Astrocyte (in vitro differentiated cells and primary cell): ENCODE measurements at regions not wholly inside any gene's neighbourhood (a gene's known extent, or its start where the extent isn't known, plus 50 kb on each side); places are given as distances from the start of the nearest gene placed in this dataset.

Source experiments
- DNase-seq: peaks from one replicate; pipeline ENCODE4 v3.0.0-alpha.2; 2010; ENCODE audit warnings: low read depth
- FAIRE-seq: peaks from 2 replicates; lab custom pipeline; 2011; peaks lifted over from hg19 to GRCh38; lab: Jason Lieb, UNC
- H2AFZ ChIP-seq: 2 replicates; pipeline ENCODE4 v1.6.0; 2012; ENCODE audit warnings: low read depth, low read length, inconsistent platforms
- H3K27ac ChIP-seq: 2 replicates; pipeline ENCODE4 v1.5.1; 2011; ENCODE audit warnings: low read depth, low read length, inconsistent platforms
- H3K27me3 ChIP-seq: 2 replicates; pipeline ENCODE4 v1.6.0; 2011; ENCODE audit warnings: low read length, inconsistent platforms; ENCODE audit not compliant: insufficient read depth
- H3K36me3 ChIP-seq: 2 replicates; pipeline ENCODE4 v1.5.1; 2011; ENCODE audit warnings: low read length, inconsistent platforms; ENCODE audit not compliant: insufficient read depth
- H3K4me1 ChIP-seq: 2 replicates; pipeline ENCODE4 v1.5.1; 2011; ENCODE audit warnings: low read length, inconsistent platforms; ENCODE audit not compliant: insufficient read depth
- H3K4me2 ChIP-seq: 2 replicates; pipeline ENCODE4 v1.6.0; 2012; ENCODE audit warnings: low read length, inconsistent platforms
- H3K4me3 ChIP-seq: 2 replicates; pipeline ENCODE4 v1.5.1; 2011; ENCODE audit warnings: low read depth, mild to moderate bottlenecking, low read length, inconsistent platforms; ENCODE audit not compliant: insufficient read depth
- H3K79me2 ChIP-seq: 2 replicates; pipeline ENCODE4 v1.6.0; 2012; ENCODE audit warnings: mild to moderate bottlenecking, low read length, inconsistent platforms; ENCODE audit not compliant: insufficient read depth
- H3K9ac ChIP-seq: 2 replicates; pipeline ENCODE4 v1.6.0; 2012; ENCODE audit warnings: mild to moderate bottlenecking, low read length, inconsistent platforms
- H3K9me3 ChIP-seq: 2 replicates; pipeline ENCODE4 v1.5.1; 2012; ENCODE audit warnings: low read depth, mild to moderate bottlenecking, low read length, inconsistent platforms; ENCODE audit not compliant: insufficient read depth
- H4K20me1 ChIP-seq: 2 replicates; pipeline ENCODE4 v1.6.0; 2012; ENCODE audit warnings: low read length, inconsistent platforms; ENCODE audit not compliant: insufficient read depth
- H3K27ac Mint-ChIP-seq: one replicate; pipeline ENCODE4 v1.8.0; 2021; ENCODE audit warnings: mild to moderate bottlenecking, mixed read lengths; ENCODE audit not compliant: unreplicated experiment
- H3K27me3 Mint-ChIP-seq: one replicate; pipeline ENCODE4 v1.8.0; 2021; ENCODE audit warnings: low read depth, mixed read lengths; ENCODE audit not compliant: unreplicated experiment
- H3K36me3 Mint-ChIP-seq: one replicate; pipeline ENCODE4 v1.8.0; 2021; ENCODE audit warnings: low read depth, mixed read lengths; ENCODE audit not compliant: unreplicated experiment
- H3K4me1 Mint-ChIP-seq: one replicate; pipeline ENCODE4 v1.8.0; 2021; ENCODE audit warnings: low read depth, mixed read lengths; ENCODE audit not compliant: unreplicated experiment
- H3K4me3 Mint-ChIP-seq: one replicate; pipeline ENCODE4 v1.8.0; 2021; ENCODE audit warnings: mild to moderate bottlenecking, moderate library complexity, mixed read lengths; ENCODE audit not compliant: unreplicated experiment
- H3K9me3 Mint-ChIP-seq: one replicate; pipeline ENCODE4 v1.8.0; 2021; ENCODE audit warnings: mild to moderate bottlenecking, mixed read lengths; ENCODE audit not compliant: unreplicated experiment
- CTCF ChIP-seq: IDR thresholded peaks from 2 replicates; pipeline ENCODE4 v1.5.1; 2011; ENCODE audit warnings: low read depth, mild to moderate bottlenecking, inconsistent platforms, low read length, moderate library complexity; ENCODE audit not compliant: insufficient read depth
- EZH2 ChIP-seq: IDR thresholded peaks from 2 replicates; pipeline ENCODE4 v1.6.1; 2012; ENCODE audit warnings: mild to moderate bottlenecking, low read length, inconsistent platforms; ENCODE audit not compliant: insufficient read depth

DNA sequence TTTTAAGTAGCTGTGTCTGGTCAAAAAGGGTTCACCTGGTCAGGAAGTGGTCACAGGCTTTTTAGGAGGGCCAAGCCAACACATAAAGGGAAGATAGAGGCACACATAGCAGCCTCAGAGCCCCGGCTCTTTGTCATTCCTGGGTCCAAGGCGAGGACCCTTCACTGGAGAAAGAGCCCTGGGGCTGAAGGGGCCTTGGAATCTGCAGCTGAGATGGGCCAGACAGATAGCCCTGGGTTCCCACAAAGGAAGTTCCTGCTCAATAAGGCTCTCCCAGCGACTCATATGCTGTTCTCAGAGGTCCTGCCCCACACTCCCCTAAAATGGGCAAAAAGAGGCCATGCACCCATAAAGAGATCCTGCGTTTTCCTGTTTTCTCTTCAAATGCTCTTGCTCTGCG lies 77.7 kb downstream of the LINC01488 start:
- no peak overlapping the region for H2AFZ ChIP-seq
- H4K20me1 ChIP-seq = no peaks in the 10 kb centered on the region
- Mint-ChIP-seq H3K36me3 (no peaks in the 10 kb centered on the region), H3K4me3 (no peak overlapping the region), H3K9me3 (peaks cover 14% of the 10 kb centered on the region), H3K27me3 (peaks cover 12% of the 10 kb centered on the region), H3K27ac (no peak overlapping the region), H3K4me1 (peaks cover 16% of the 10 kb centered on the region)
- no peaks in the 10 kb centered on the region for H3K79me2 ChIP-seq
- FAIRE-seq (no peak), DNase-seq (no peak)
- no peak overlapping the region for H3K27ac ChIP-seq
- no peak for TF ChIP-seq CTCF
- TF ChIP-seq EZH2 = no peak
- H3K4me2 ChIP-seq = no peak overlapping the region
- H3K36me3 ChIP-seq = no peaks in the 10 kb centered on the region
- no peaks in the 10 kb centered on the region for H3K27me3 ChIP-seq
- no peaks in the 10 kb centered on the region for H3K4me1 ChIP-seq
- no peak overlapping the region for H3K9ac ChIP-seq
- H3K4me3 ChIP-seq = no peak overlapping the region
- no peaks in the 10 kb centered on the region for H3K9me3 ChIP-seq

- Histone ChIP-seq H2AFZ (no peak overlapping the region), H3K79me2 (no peaks in the 10 kb centered on the region), H4K20me1 (no peaks in the 10 kb centered on the region), H3K4me3 (no peak overlapping the region), H3K27ac (no peak overlapping the region), H3K9me3 (no peaks in the 10 kb centered on the region), H3K4me2 (no peak overlapping the region), H3K27me3 (no peaks in the 10 kb centered on the region), H3K9ac (no peak overlapping the region), H3K4me1 (no peaks in the 10 kb centered on the region), H3K36me3 (no peaks in the 10 kb centered on the region)
- FAIRE-seq (no peak), DNase-seq (peak; percentile 6)
- H3K4me3 Mint-ChIP-seq = no peak overlapping the region
- H3K36me3 Mint-ChIP-seq = no peaks in the 10 kb centered on the region
- peaks cover 21% of the 10 kb centered on the region for H3K4me1 Mint-ChIP-seq
- no peak overlapping the region for H3K27ac Mint-ChIP-seq
- peaks cover 8% of the 10 kb centered on the region for H3K27me3 Mint-ChIP-seq
- peaks cover 14% of the 10 kb centered on the region for H3K9me3 Mint-ChIP-seq
- TF ChIP-seq CTCF = no peak
- TF ChIP-seq EZH2 = no peak
These were observed 78.8 kb downstream of the LINC01488 start for GRCh38 chr11:69560141-69560790.

DNA sequence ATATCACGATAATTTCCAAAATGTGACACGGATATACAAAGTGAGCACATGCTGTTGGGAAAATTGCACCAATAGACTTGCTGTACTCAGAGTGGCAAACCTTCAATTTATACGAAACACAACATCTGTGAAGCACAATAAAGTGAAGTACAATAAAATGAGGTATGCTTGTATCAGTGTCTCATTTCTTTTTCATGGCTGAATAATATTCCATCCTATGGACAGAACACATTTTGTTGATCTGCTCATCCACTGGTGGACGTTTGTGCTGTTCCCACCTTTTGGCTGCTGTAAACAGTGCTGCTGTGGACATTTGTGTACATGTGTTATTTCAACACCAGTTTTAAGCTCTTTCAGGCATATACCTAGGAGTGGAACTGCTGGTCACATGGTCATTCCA lies 78.7 kb upstream of the CCND1 start:
- Mint-ChIP-seq H3K27me3 (peaks cover 3% of the 10 kb centered on the region), H3K9me3 (peaks cover 17% of the 10 kb centered on the region), H3K36me3 (no peaks in the 10 kb centered on the region), H3K4me1 (peaks cover 21% of the 10 kb centered on the region), H3K27ac (no peak overlapping the region), H3K4me3 (no peak overlapping the region)
- DNase-seq (no peak), FAIRE-seq (no peak)
- Histone ChIP-seq H3K27me3 (no peaks in the 10 kb centered on the region), H3K36me3 (no peaks in the 10 kb centered on the region), H3K27ac (no peak overlapping the region), H2AFZ (no peak overlapping the region), H3K79me2 (no peaks in the 10 kb centered on the region), H3K4me2 (no peak overlapping the region), H4K20me1 (no peaks in the 10 kb centered on the region), H3K9me3 (no peaks in the 10 kb centered on the region), H3K4me1 (no peaks in the 10 kb centered on the region), H3K4me3 (no peak overlapping the region), H3K9ac (no peak overlapping the region)
- TF ChIP-seq EZH2 (no peak), CTCF (no peak)
